Testis (tissue), 2 donors: ENCODE measurements at regions not wholly inside any gene's neighbourhood (a gene's known extent, or its start where the extent isn't known, plus 50 kb on each side); places are given as distances from the start of the nearest gene placed in this dataset.

Experiments used
- DNase-seq: peaks from one replicate; pipeline ENCODE4 v3.0.0-alpha.2; 2019
- H3K27ac ChIP-seq, 2 donors: fragments of 200-600 bp; sonication (generic); one replicate each; pipeline ENCODE4 v1.5.1; 2019
- H3K27me3 ChIP-seq: fragments of 200-600 bp; sonication (generic); one replicate; pipeline ENCODE4 v1.5.1; 2019
- H3K36me3 ChIP-seq: fragments of 200-600 bp; sonication (generic); one replicate; pipeline ENCODE4 v1.5.1; 2017; ENCODE audit warnings: low read depth; ENCODE audit errors: missing control alignments
- H3K4me1 ChIP-seq: fragments of 200-600 bp; sonication (generic); one replicate; pipeline ENCODE4 v1.5.1; 2019
- H3K4me3 ChIP-seq, 2 donors: fragments of 200-600 bp; sonication (generic); one replicate each; pipeline ENCODE4 v1.5.1; 2017 to 2019
- H3K9me3 ChIP-seq: fragments of 200-600 bp; sonication (generic); one replicate; pipeline ENCODE4 v1.5.1; 2017
- CTCF ChIP-seq, 3 experiments: fragments of 450-650 bp in 2 of 3; fragments of 200-600 bp in 1 of 3; sonication (generic) in 1 of 3; IDR thresholded peaks; one replicate each; pipeline ENCODE4 v1.5.1; 2016 to 2019; ENCODE audit warnings: antibody characterized with exemption in 3 of 3, mild to moderate bottlenecking in 2 of 3, moderate library complexity in 1 of 3
- POLR2A ChIP-seq: fragments of 450-650 bp; IDR thresholded peaks from one replicate; pipeline ENCODE4 v1.6.1; 2017; ENCODE audit warnings: antibody characterized with exemption, mild to moderate bottlenecking, moderate library complexity
- WGBS, 2 donors: methylation state at CpG; one replicate each; pipeline ENCODE4 v1.1.5; 2018; 5-methylcytosine and 5-hydroxymethylcytosine counted together
- intact Hi-C: fragments of 100-400 bp; cut with DNase I; formaldehyde crosslinking; loops from one replicate; pipeline ENCODE4 v1.15.1; 2023; ENCODE audit warnings: low total_unique reads

GRCh38 chr2:2701176-2701781 lies 370.2 kb upstream of the MYT1L start:
- no peak for DNase-seq
- intact Hi-C loops: no loop called here
- no peaks in the 10 kb centered on the region for H3K27me3 ChIP-seq
- no peak for TF ChIP-seq POLR2A
- no peak for TF ChIP-seq CTCF (IDR thresholded peaks at IDR 0.05)
- H3K4me1 ChIP-seq: peaks cover 18% of the 10 kb centered on the region
- no peak overlapping the region for H3K4me3 ChIP-seq
- no peak overlapping the region for H3K27ac ChIP-seq
- 78 to 82% methylated on average over 17 to 22 of the region's 22 CpGs for WGBS, 2 donors
- no peaks in the 10 kb centered on the region for H3K9me3 ChIP-seq
- H3K36me3 ChIP-seq: no peaks in the 10 kb centered on the region

GRCh38 chr2:2699121-2699505 lies 368.0 kb upstream of the MYT1L start:
- no peak for DNase-seq
- Histone ChIP-seq H3K27me3 (no peaks in the 10 kb centered on the region), H3K36me3 (no peaks in the 10 kb centered on the region), H3K9me3 (no peaks in the 10 kb centered on the region), H3K27ac (no peak overlapping the region), H3K4me3 (no peak overlapping the region), H3K4me1 (peaks cover 18% of the 10 kb centered on the region)
- TF ChIP-seq POLR2A (no peak), CTCF (IDR thresholded peaks at IDR 0.05) (no peak)
- intact Hi-C loops: no loop called here
- 40 to 45% methylated on average over 8 to 9 of the region's 9 CpGs for WGBS, 2 donors

DNA sequence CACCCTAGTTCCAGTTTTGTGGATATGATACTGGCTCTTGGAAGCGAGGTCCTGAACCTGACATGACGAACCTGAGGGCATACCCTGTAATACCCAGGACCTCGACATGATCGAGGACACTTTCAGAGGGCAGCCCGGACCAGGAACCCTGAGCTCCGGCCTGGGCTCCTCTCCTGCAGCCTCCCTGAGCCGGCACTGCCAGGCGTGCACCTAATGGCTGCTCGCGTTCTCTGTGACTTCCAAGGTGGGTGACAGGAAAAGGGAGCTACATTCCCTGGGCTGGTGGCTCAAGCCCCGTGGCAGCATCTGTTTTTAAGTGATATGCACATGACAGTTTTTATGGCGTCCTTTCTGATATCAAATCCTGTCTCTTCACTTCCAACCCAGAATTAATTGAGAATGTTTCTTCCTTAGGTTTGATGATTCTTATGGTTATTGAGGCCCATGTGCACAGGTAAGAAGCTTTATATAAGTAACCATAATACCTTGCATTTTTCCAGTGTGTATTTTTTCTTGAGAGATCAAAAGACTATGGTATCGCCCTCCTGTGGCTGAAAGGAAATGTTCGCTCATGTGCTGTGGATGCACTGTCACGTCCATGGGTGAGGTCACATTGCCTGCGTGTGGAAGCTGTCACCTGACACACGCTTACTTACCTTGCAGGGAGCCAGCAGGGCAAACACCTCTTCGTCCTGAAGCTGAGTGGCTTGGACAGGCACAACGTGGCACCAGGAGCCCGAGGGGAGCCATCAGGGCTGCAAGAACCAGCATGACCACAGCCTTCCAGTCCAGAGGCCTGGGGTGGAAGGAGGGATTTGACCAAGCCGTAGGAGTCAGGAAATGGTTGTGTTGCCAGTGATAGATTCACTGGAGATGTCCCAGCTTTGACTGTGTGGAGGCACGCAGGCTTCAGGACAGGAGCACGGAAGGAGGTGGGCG lies 367.4 kb upstream of the MYT1L start:
- no peaks in the 10 kb centered on the region for H3K36me3 ChIP-seq
- DNase-seq: no peak
- 81 to 89% methylated on average over 23 to 24 of the region's 24 CpGs for WGBS, 2 donors
- intact Hi-C loops: no loop called here
- no peaks in the 10 kb centered on the region for H3K9me3 ChIP-seq
- no peak overlapping the region for H3K4me3 ChIP-seq
- H3K4me1 ChIP-seq: peaks cover 11% of the 10 kb centered on the region
- H3K27ac ChIP-seq: no peak overlapping the region
- no peaks in the 10 kb centered on the region for H3K27me3 ChIP-seq
- no peak for TF ChIP-seq POLR2A
- TF ChIP-seq CTCF (IDR thresholded peaks at IDR 0.05): peak in 1 of 3 experiments; percentile 15

DNA sequence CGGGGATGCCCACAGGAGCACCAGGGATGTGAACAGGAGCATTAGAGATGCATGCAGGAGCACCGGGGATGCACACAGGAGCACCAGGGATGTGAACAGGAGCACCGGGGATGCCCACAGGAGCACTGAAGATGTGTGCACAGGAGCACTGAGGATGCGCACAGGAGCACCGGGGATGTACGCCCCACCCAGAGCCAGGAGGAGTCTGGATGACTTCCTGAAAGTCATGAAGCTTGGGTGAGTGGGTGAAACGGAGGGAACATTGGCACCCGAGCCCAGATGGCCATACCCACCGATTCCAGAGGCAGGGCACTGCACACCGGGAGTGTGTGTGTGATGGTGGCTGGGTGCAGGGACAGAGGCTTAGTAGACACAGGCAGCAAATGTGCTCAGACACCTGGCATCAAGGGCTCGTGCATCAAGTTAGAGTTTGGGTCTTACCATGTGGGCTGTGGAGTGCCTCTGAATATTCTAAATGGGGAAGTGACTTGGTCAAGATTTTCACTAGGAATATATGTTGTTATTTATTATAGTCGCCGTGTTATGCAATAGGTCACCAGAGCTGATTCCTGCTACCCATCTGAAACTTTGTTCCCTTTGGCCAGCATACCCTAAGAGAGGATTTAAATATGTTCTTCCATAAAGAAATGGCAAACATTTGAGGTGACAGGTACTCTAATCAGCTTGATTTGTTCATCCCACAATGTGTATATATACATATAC lies 365.8 kb upstream of the MYT1L start:
- intact Hi-C loops: no loop called here
- no peaks in the 10 kb centered on the region for H3K36me3 ChIP-seq

More for the DNA sequence above, 365.8 kb upstream of the MYT1L start:
- H3K4me1 ChIP-seq: peaks cover 9% of the 10 kb centered on the region
- TF ChIP-seq POLR2A: no peak
- TF ChIP-seq CTCF (IDR thresholded peaks at IDR 0.05): no peak
- WGBS, 2 donors: 89 to 94% methylated on average over 12 to 13 of the region's 13 CpGs
- no peak overlapping the region for H3K27ac ChIP-seq
- DNase-seq: no peak
- H3K9me3 ChIP-seq: no peaks in the 10 kb centered on the region
- H3K27me3 ChIP-seq: no peaks in the 10 kb centered on the region
- no peak overlapping the region for H3K4me3 ChIP-seq
